ENCODE measurements at regions not wholly inside any gene's neighbourhood (a gene's known extent, or its start where the extent isn't known, plus 50 kb on each side); places are given as distances from the start of the nearest gene placed in this dataset.

GRCh38 chr10:118926441-118926840 is 103.1 kb upstream of the NANOS1 start:
- POLR2A ChIA-PET (ENCODE audit: partially characterized antibody): no interaction called here
- no peak for DNase-seq (ENCODE audit: low read depth in 1 of 2, low spot score in 2 of 2)
- H3K23me2 ChIP-seq (ENCODE audit: low read depth, low read length): no peaks in the 10 kb centered on the region

More at GRCh38 chr10:118926441-118926840, 103.1 kb upstream of the NANOS1 start:
- Histone ChIP-seq H3K4me3 (ENCODE audit: extremely low read depth in 1 of 4, insufficient read depth in 2 of 4, low read depth in 3 of 4, low read length in 4 of 4) (no peak overlapping the region), H4K5ac (ENCODE audit: insufficient read length, low read depth, low read length) (no peak overlapping the region), H3K27me3 (replicated peaks in 1 of 4; ENCODE audit: control insufficient read depth in 3 of 4, extremely low read depth in 1 of 4, insufficient read depth in 3 of 4, low read length in 3 of 4) (no peaks in the 10 kb centered on the region), H2BK5ac (ENCODE audit: low read depth, low read length) (no peak overlapping the region), H2BK20ac (ENCODE audit: low read length) (no peak overlapping the region), H3K4ac (replicated peaks; ENCODE audit: insufficient read length, low read depth, low read length) (no peak overlapping the region), H3K14ac (ENCODE audit: insufficient read length) (no peak overlapping the region), H2BK15ac (ENCODE audit: low read length) (no peak overlapping the region), H3K23ac (ENCODE audit: insufficient read length) (no peak overlapping the region), H3K79me2 (ENCODE audit: control insufficient read depth in 1 of 2, insufficient read depth in 2 of 2, low read length in 2 of 2) (no peaks in the 10 kb centered on the region), H4K8ac (ENCODE audit: extremely low read depth, insufficient read depth, low read length) (no peak overlapping the region), H2BK120ac (replicated peaks; ENCODE audit: low read depth, low read length) (no peak overlapping the region), H3K27ac (ENCODE audit: low read depth, low read length) (no peak overlapping the region), H2AFZ (ENCODE audit: low read length) (no peak overlapping the region), H3K4me2 (ENCODE audit: insufficient read depth in 1 of 2, low read depth in 2 of 2, low read length in 2 of 2) (no peak overlapping the region), H3K36me3 (ENCODE audit: control insufficient read depth in 2 of 4, insufficient read depth in 4 of 4, low read length in 3 of 4) (no peaks in the 10 kb centered on the region), H3K79me1 (ENCODE audit: low read depth, low read length) (no peaks in the 10 kb centered on the region), H4K91ac (replicated peaks; ENCODE audit: insufficient read length, low read length) (no peak overlapping the region), H3K56ac (replicated peaks; ENCODE audit: insufficient read length, low read depth, low read length) (no peak overlapping the region), H3K18ac (ENCODE audit: extremely low read depth, low read length) (no peak overlapping the region), H4K20me1 (replicated peaks in 1 of 2; ENCODE audit: control insufficient read depth in 1 of 2, insufficient read depth in 2 of 2, low read length in 2 of 2) (no peaks in the 10 kb centered on the region), H3K9me3 (ENCODE audit: insufficient read depth in 2 of 2, low read depth in 1 of 2, low read length in 1 of 2) (no peaks in the 10 kb centered on the region), H3K4me1 (replicated peaks in 1 of 4; ENCODE audit: control insufficient read depth in 3 of 4, insufficient read depth in 4 of 4, low read length in 3 of 4) (no peaks in the 10 kb centered on the region), H3K9ac (replicated peaks in 1 of 4; ENCODE audit: extremely low read depth in 1 of 4, low read depth in 3 of 4, low read length in 3 of 4) (no peak overlapping the region), H2AK5ac (ENCODE audit: low read depth, low read length) (no peak overlapping the region), H2BK12ac (ENCODE audit: low read depth, low read length) (no peak overlapping the region)
- no peak for FAIRE-seq
- TF ChIP-seq KDM4A (IDR thresholded peaks at IDR 0.05; ENCODE audit: low read depth, low read length, severe bottlenecking): no peak
- no peak for TF ChIP-seq RNF2 (IDR thresholded peaks at IDR 0.05; ENCODE audit: borderline replicate concordance, low read depth, low read length, missing control alignments, poor library complexity, severe bottlenecking)
- no peak for TF ChIP-seq FOSL1 (IDR thresholded peaks at IDR 0.05; ENCODE audit: insufficient read depth, low read depth, low read length)
- TF ChIP-seq SRF (IDR thresholded peaks at IDR 0.05; ENCODE audit: low read depth, low read length): no peak
- TF ChIP-seq HDAC2 (IDR thresholded peaks at IDR 0.05; ENCODE audit: borderline replicate concordance in 1 of 2, low read depth in 2 of 2, low read length in 2 of 2): no peak
- TF ChIP-seq CBX5 (IDR thresholded peaks at IDR 0.05; ENCODE audit: low read depth, low read length): no peak
- TF ChIP-seq KDM1A (IDR thresholded peaks at IDR 0.05; ENCODE audit: borderline replicate concordance, low read length): no peak
- TF ChIP-seq MAFK (IDR thresholded peaks at IDR 0.05; ENCODE audit: low read depth, low read length): no peak
- no peak for TF ChIP-seq POLR2A (IDR thresholded peaks at IDR 0.05; ENCODE audit: control extremely low read depth in 1 of 2, low read depth in 2 of 2, low read length in 2 of 2)
- no peak for TF ChIP-seq JUND (IDR thresholded peaks at IDR 0.05; ENCODE audit: low read length)
- no peak for TF ChIP-seq EP300 (IDR thresholded peaks at IDR 0.05; ENCODE audit: borderline replicate concordance in 1 of 2, low read depth in 2 of 2, low read length in 2 of 2)
- WGBS, 2 experiments (ENCODE audit: extremely low coverage in 1 of 2, insufficient coverage in 1 of 2, insufficient read length in 1 of 2, insufficient replicate concordance in 2 of 2, low coverage in 1 of 2, low lambda C conversion rate in 2 of 2, missing lambda C conversion rate in 1 of 2): 74% methylated on average over 6 of the region's 6 CpGs; no CpG with 5 or more reads in 1 of the 2 experiments
- CTCF ChIA-PET (ENCODE audit: partially characterized antibody): interaction anchor here (0.7 kb wide), 1 partner anchor 410 kb away, joined by 3 read pairs; no protein-coding TSS in a partner anchor

Data from H1 (cell line).